ENCODE measurements at regions not wholly inside any gene's neighbourhood (a gene's known extent, or its start where the extent isn't known, plus 50 kb on each side); places are given as distances from the start of the nearest gene placed in this dataset.
"Not testable (repeated sequence)": the region's sequence is repeated elsewhere in the genome, so short reads cannot be mapped to it uniquely, and the experiment has no call there.

DNA sequence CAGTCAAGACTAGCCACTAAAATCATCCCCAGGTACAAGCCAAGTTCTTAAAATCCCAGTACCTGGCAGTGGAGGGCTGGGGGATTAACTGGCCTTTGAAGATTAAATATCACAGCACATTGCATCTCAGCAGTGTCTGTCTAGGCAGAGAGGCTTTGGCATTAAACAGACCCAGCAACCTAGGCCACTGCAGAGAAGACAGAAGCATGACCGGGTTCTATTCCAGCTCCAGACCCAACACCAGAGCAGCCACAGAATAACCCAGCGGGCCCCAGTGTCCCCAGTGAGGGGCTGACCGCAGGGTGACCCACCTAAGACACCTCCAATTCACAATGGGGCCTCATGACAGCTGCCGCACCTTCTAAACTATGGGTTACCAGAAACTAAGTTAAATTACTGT lies 88.2 kb downstream of the SHANK2 start:
- Mint-ChIP-seq H3K9me3 (no peaks in the 10 kb centered on the region), H3K36me3 (ENCODE audit: low read depth) (no peaks in the 10 kb centered on the region), H3K4me3 (no peak overlapping the region), H3K27ac (no peak overlapping the region), H3K4me1 (ENCODE audit: low read depth) (no peaks in the 10 kb centered on the region), H3K27me3 (peaks cover 5% of the 10 kb centered on the region)
- TF ChIP-seq, protein P1, sequence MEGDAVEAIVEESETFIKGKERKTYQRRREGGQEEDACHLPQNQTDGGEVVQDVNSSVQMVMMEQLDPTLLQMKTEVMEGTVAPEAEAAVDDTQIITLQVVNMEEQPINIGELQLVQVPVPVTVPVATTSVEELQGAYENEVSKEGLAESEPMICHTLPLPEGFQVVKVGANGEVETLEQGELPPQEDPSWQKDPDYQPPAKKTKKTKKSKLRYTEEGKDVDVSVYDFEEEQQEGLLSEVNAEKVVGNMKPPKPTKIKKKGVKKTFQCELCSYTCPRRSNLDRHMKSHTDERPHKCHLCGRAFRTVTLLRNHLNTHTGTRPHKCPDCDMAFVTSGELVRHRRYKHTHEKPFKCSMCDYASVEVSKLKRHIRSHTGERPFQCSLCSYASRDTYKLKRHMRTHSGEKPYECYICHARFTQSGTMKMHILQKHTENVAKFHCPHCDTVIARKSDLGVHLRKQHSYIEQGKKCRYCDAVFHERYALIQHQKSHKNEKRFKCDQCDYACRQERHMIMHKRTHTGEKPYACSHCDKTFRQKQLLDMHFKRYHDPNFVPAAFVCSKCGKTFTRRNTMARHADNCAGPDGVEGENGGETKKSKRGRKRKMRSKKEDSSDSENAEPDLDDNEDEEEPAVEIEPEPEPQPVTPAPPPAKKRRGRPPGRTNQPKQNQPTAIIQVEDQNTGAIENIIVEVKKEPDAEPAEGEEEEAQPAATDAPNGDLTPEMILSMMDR (IDR thresholded peaks at IDR 0.05) = no peak
- ATAC-seq = no peak
- DNase-seq = no peak
- CTCF ChIA-PET = no interaction called here
- intact Hi-C loops (cut with micrococcal nuclease) = no loop called here
- POLR2A ChIA-PET = no interaction called here

GRCh38 chr11:71163371-71163770 lies 89.0 kb downstream of the SHANK2 start:
- ChIA-PET POLR2A (no interaction called here), CTCF (no interaction called here)
- Mint-ChIP-seq H3K27me3 (peaks cover 5% of the 10 kb centered on the region), H3K27ac (no peak overlapping the region), H3K4me1 (ENCODE audit: low read depth) (no peaks in the 10 kb centered on the region), H3K9me3 (no peaks in the 10 kb centered on the region), H3K4me3 (no peak overlapping the region), H3K36me3 (ENCODE audit: low read depth) (no peaks in the 10 kb centered on the region)
- intact Hi-C loops (cut with micrococcal nuclease) = no loop called here
- ATAC-seq (no peak), DNase-seq (no peak)
- TF ChIP-seq, protein P1 (IDR thresholded peaks at IDR 0.05) = no peak

- DNase-seq (no peak), ATAC-seq (no peak)
- Mint-ChIP-seq H3K9me3 (no peaks in the 10 kb centered on the region), H3K27me3 (peaks cover 14% of the 10 kb centered on the region), H3K4me1 (ENCODE audit: low read depth) (no peaks in the 10 kb centered on the region), H3K4me3 (no peak overlapping the region), H3K27ac (no peak overlapping the region), H3K36me3 (ENCODE audit: low read depth) (no peaks in the 10 kb centered on the region)
- TF ChIP-seq, protein P1 (IDR thresholded peaks at IDR 0.05) = no peak
- intact Hi-C loops (cut with micrococcal nuclease) = no loop called here
- ChIA-PET CTCF (no interaction called here), POLR2A (interaction anchor here (0.6 kb wide), 1 partner anchor 42 kb away, joined by 3 read pairs; no protein-coding TSS in a partner anchor)
Observed at GRCh38 chr11:71158936-71159335, 93.4 kb downstream of the SHANK2 start.

- intact Hi-C loops (cut with micrococcal nuclease); DNase-seq; H3K4me1 Mint-ChIP-seq (ENCODE audit: low read depth); H3K9me3 Mint-ChIP-seq; CTCF ChIA-PET; H3K36me3 Mint-ChIP-seq (ENCODE audit: low read depth); H3K4me3 Mint-ChIP-seq; H3K27ac Mint-ChIP-seq; POLR2A ChIA-PET; ATAC-seq: not testable (repeated sequence)
- peaks cover 18% of the 10 kb centered on the region for H3K27me3 Mint-ChIP-seq
Observed at GRCh38 chr11:71157676-71158075, 94.7 kb downstream of the SHANK2 start.

- H3K4me1 Mint-ChIP-seq (ENCODE audit: low read depth) = peaks cover 6% of the 10 kb centered on the region
- no peak overlapping the region for H3K4me3 Mint-ChIP-seq
- TF ChIP-seq, protein P1 (IDR thresholded peaks at IDR 0.05) = no peak
- H3K9me3 Mint-ChIP-seq = no peaks in the 10 kb centered on the region
- H3K36me3 Mint-ChIP-seq (ENCODE audit: low read depth) = no peaks in the 10 kb centered on the region
- intact Hi-C loops (cut with micrococcal nuclease) = no loop called here
- H3K27ac Mint-ChIP-seq = no peak overlapping the region
- POLR2A ChIA-PET = no interaction called here
- no peak for ATAC-seq
- DNase-seq = no peak
- peaks cover 23% of the 10 kb centered on the region for H3K27me3 Mint-ChIP-seq
- CTCF ChIA-PET = no interaction called here
Observed at GRCh38 chr11:71156301-71156700, 96.1 kb downstream of the SHANK2 start.

DNA sequence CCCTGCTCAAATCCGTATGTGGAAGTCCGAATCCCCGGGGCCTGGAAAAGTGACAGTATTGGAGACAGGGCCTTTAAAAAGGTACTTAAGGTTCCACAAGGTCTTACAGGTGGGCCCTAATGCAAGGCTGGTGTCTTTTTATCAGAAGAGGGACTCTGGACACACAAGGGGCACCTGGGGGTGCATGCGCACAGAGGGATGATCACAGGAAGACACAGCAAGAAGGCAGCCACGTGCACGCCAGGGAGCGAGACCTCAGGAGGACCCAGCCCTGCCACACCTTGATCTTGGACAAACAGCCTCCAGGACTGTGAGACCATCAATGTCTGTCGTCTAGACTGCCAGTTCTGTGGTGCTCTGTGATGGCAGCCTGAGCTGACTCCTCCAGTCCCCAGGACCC lies 96.5 kb downstream of the SHANK2 start:
- POLR2A ChIA-PET = no interaction called here
- Mint-ChIP-seq H3K4me3 (no peak overlapping the region), H3K9me3 (no peaks in the 10 kb centered on the region), H3K36me3 (ENCODE audit: low read depth) (no peaks in the 10 kb centered on the region), H3K4me1 (ENCODE audit: low read depth) (peaks cover 6% of the 10 kb centered on the region), H3K27me3 (peaks cover 23% of the 10 kb centered on the region), H3K27ac (no peak overlapping the region)
- ATAC-seq (no peak), DNase-seq (no peak)
- intact Hi-C loops (cut with micrococcal nuclease) = no loop called here
- TF ChIP-seq, protein P1 (IDR thresholded peaks at IDR 0.05) = no peak
- CTCF ChIA-PET = no interaction called here

Measured in activated CD8-positive, alpha-beta T cell treated with anti-CD3 and anti-CD28 coated beads for 36 hours (primary cell).